G401 (cell line): ENCODE measurements at regions not wholly inside any gene's neighbourhood (a gene's known extent, or its start where the extent isn't known, plus 50 kb on each side); places are given as distances from the start of the nearest gene placed in this dataset.
"Not testable (repeated sequence)": the region's sequence is repeated elsewhere in the genome, so short reads cannot be mapped to it uniquely, and the experiment has no call there.

ENCODE experiments used
- DNase-seq: peaks from one replicate; pipeline ENCODE4 v3.0.0-alpha.2; 2015; ENCODE audit warnings: low spot score
- in situ Hi-C: cut with HindIII; loops from 2 replicates; pipeline ENCODE4 v1.10.0; 2016; ENCODE audit warnings: low sequenced_read_pairs, mixed read lengths

GRCh38 chr13:44795176-44795575 is 194.1 kb downstream of the NUFIP1 start:
- no peak for DNase-seq
- in situ Hi-C loops, result no loop called here

- in situ Hi-C loops, result no loop called here
Observed at GRCh38 chr13:44792096-44792495, 197.2 kb downstream of the NUFIP1 start.

GRCh38 chr13:44790289-44790688 is 199.0 kb downstream of the NUFIP1 start:
- DNase-seq, result no peak
- in situ Hi-C loops, result no loop called here

More at GRCh38 chr13:44792096-44792495, 197.2 kb downstream of the NUFIP1 start:
- DNase-seq, result no peak

GRCh38 chr13:44787617-44788016 is 201.7 kb downstream of the NUFIP1 start:
- in situ Hi-C loops, result no loop called here
- DNase-seq, result no peak

GRCh38 chr13:44786756-44787155 is 202.5 kb downstream of the NUFIP1 start:
- in situ Hi-C loops, result no loop called here
- DNase-seq, result no peak

- peak; percentile 4 for DNase-seq
- in situ Hi-C loops, result no loop called here
Observed at GRCh38 chr13:44785401-44785800, 203.9 kb downstream of the NUFIP1 start.

- in situ Hi-C loops, result no loop called here
- DNase-seq, result no peak
Observed at GRCh38 chr13:44784708-44785080, 204.6 kb downstream of the NUFIP1 start.

- in situ Hi-C loops, result no loop called here
- no peak for DNase-seq
Observed at GRCh38 chr13:44783994-44784707, 205.1 kb downstream of the NUFIP1 start.

GRCh38 chr13:44780591-44781280 is 204.6 kb upstream of the TSC22D1 start:
- DNase-seq, result no peak
- in situ Hi-C loops, result no loop called here

- in situ Hi-C loops, result no loop called here
- no peak for DNase-seq
Observed at GRCh38 chr13:44778761-44779484, 202.8 kb upstream of the TSC22D1 start.

GRCh38 chr13:44775290-44775689 is 199.2 kb upstream of the TSC22D1 start:
- in situ Hi-C loops, DNase-seq: not testable (repeated sequence)

GRCh38 chr13:44770951-44771350 is 194.8 kb upstream of the TSC22D1 start:
- in situ Hi-C loops, result no loop called here
- no peak for DNase-seq

GRCh38 chr13:44769686-44770085 is 193.6 kb upstream of the TSC22D1 start:
- in situ Hi-C loops, result no loop called here
- DNase-seq, result no peak

GRCh38 chr13:44768775-44769581 is 192.8 kb upstream of the TSC22D1 start:
- in situ Hi-C loops, result no loop called here
- DNase-seq, result no peak

- DNase-seq, result no peak
- in situ Hi-C loops, result no loop called here
Observed at GRCh38 chr13:44768239-44768638, 192.1 kb upstream of the TSC22D1 start.

- in situ Hi-C loops, result no loop called here
- DNase-seq, result no peak
Observed at GRCh38 chr13:44765001-44765471, 188.9 kb upstream of the TSC22D1 start.

GRCh38 chr13:44764302-44764692 is 188.2 kb upstream of the TSC22D1 start:
- in situ Hi-C loops, result no loop called here
- no peak for DNase-seq

GRCh38 chr13:44763615-44764301 is 187.6 kb upstream of the TSC22D1 start:
- no peak for DNase-seq
- in situ Hi-C loops, result no loop called here

GRCh38 chr13:44762911-44763310 is 186.8 kb upstream of the TSC22D1 start:
- in situ Hi-C loops, result no loop called here
- no peak for DNase-seq
